Small intestine (tissue), 7 donors: ENCODE measurements at regions not wholly inside any gene's neighbourhood (a gene's known extent, or its start where the extent isn't known, plus 50 kb on each side); places are given as distances from the start of the nearest gene placed in this dataset.

Experiments
- DNase-seq, 2 donors: peaks; one replicate each; pipeline versions ENCODE4 v3.0.0 to v3.0.0-alpha.2; 2013
- FAIRE-seq: peaks from 2 replicates; lab custom pipeline; 2012; peaks lifted over from hg19 to GRCh38; lab: Jason Lieb, UNC
- H3K27ac ChIP-seq, 3 donors: one replicate each; pipeline ENCODE4 v1.5.1; 2013; ENCODE audit warnings: low read length in 2 of 3, mild to moderate bottlenecking in 2 of 3, control low read depth in 1 of 3, inconsistent platforms in 1 of 3, low read depth in 1 of 3, moderate library complexity in 1 of 3
- H3K27me3 ChIP-seq, 3 donors: one replicate each; pipeline ENCODE4 v1.6.1; 2013; ENCODE audit warnings: low read length in 3 of 3, inconsistent platforms in 1 of 3; ENCODE audit not compliant: control insufficient read depth in 3 of 3, insufficient read depth in 3 of 3
- H3K36me3 ChIP-seq, 3 donors: one replicate each; pipeline ENCODE4 v1.6.1; 2013; ENCODE audit warnings: low read length in 3 of 3, inconsistent platforms in 1 of 3, low read depth in 1 of 3, mild to moderate bottlenecking in 1 of 3, moderate library complexity in 1 of 3; ENCODE audit not compliant: control insufficient read depth in 3 of 3, insufficient read depth in 2 of 3
- H3K4me1 ChIP-seq, 3 donors: one replicate each; pipeline ENCODE4 v1.6.1; 2013; ENCODE audit warnings: low read length in 2 of 3, inconsistent platforms in 1 of 3, low read depth in 1 of 3, mild to moderate bottlenecking in 1 of 3, moderate library complexity in 1 of 3; ENCODE audit not compliant: control insufficient read depth in 3 of 3, insufficient read depth in 2 of 3
- H3K4me3 ChIP-seq, 3 donors: one replicate each; pipeline ENCODE4 v1.5.1; 2013; ENCODE audit warnings: low read length in 3 of 3, control low read depth in 1 of 3, inconsistent platforms in 1 of 3, low read depth in 1 of 3, mild to moderate bottlenecking in 1 of 3, moderate library complexity in 1 of 3
- H3K9me3 ChIP-seq, 2 donors: one replicate each; pipeline ENCODE4 v1.6.1; 2013; ENCODE audit warnings: low read depth in 1 of 2, low read length in 1 of 2; ENCODE audit not compliant: control insufficient read depth in 2 of 2, insufficient read depth in 1 of 2
- WGBS, 3 donors: extraction: QIAGEN DNeasy Blood & Tissue Kit; methylation state at CpG; one replicate each; pipeline ENCODE4 v1.1.7; 2013; 5-methylcytosine and 5-hydroxymethylcytosine counted together
- donor health status: healthy with polysubstance abuse.
- donor health status: control.
- donor health status: control.
- donor health status: Bipolar disorder and iron deficiency.
- donor health status: healthy.

GRCh38 chr4:126740687-126741086 lies 892.1 kb upstream of the INTU start:
- no peak for DNase-seq
- 88 to 91% (median 90%) methylated on average over 6 of the region's 6 CpGs for WGBS, 3 donors

GRCh38 chr4:126742048-126742447 lies 890.7 kb upstream of the INTU start:
- Histone ChIP-seq H3K36me3 (no peaks in the 10 kb centered on the region), H3K4me3 (no peak overlapping the region), H3K4me1 (no peaks in the 10 kb centered on the region), H3K27me3 (no peaks in the 10 kb centered on the region), H3K27ac (no peak overlapping the region), H3K9me3 (peaks cover 0 to 3% of the 10 kb centered on the region in 2 donors)
- FAIRE-seq (no peak), DNase-seq (no peak)
- WGBS, 3 donors: 80 to 86% (median 83%) methylated on average over 3 of the region's 3 CpGs

More at GRCh38 chr4:126740687-126741086, 892.1 kb upstream of the INTU start:
- H3K4me3 ChIP-seq: no peak overlapping the region
- H3K4me1 ChIP-seq: no peaks in the 10 kb centered on the region
- no peak for FAIRE-seq
- H3K36me3 ChIP-seq: no peaks in the 10 kb centered on the region
- no peak overlapping the region for H3K27ac ChIP-seq
- H3K27me3 ChIP-seq: no peaks in the 10 kb centered on the region
- H3K9me3 ChIP-seq: peaks cover 0 to 3% of the 10 kb centered on the region in 2 donors

GRCh38 chr4:126742885-126743284 lies 889.9 kb upstream of the INTU start:
- DNase-seq (no peak), FAIRE-seq (no peak)
- H3K4me3 ChIP-seq: no peak overlapping the region
- H3K9me3 ChIP-seq: peaks cover 0 to 3% of the 10 kb centered on the region in 2 donors
- no peaks in the 10 kb centered on the region for H3K4me1 ChIP-seq
- WGBS, 3 donors: 76 to 84% (median 76%) methylated on average over 1 of the region's 1 CpG
- no peak overlapping the region for H3K27ac ChIP-seq
- H3K36me3 ChIP-seq: no peaks in the 10 kb centered on the region
- no peaks in the 10 kb centered on the region for H3K27me3 ChIP-seq

- Histone ChIP-seq H3K27me3 (no peaks in the 10 kb centered on the region), H3K36me3 (no peaks in the 10 kb centered on the region), H3K27ac (no peak overlapping the region), H3K9me3 (peaks cover 0 to 3% of the 10 kb centered on the region in 2 donors), H3K4me3 (no peak overlapping the region), H3K4me1 (no peaks in the 10 kb centered on the region)
- FAIRE-seq: no peak
- 66 to 90% (median 74%) methylated on average over 3 of the region's 3 CpGs for WGBS, 3 donors
- DNase-seq: no peak
Measured at GRCh38 chr4:126748736-126749135, 884.0 kb upstream of the INTU start.

GRCh38 chr4:126750723-126751122 lies 882.0 kb upstream of the INTU start:
- FAIRE-seq: no peak
- H3K27ac ChIP-seq: no peak overlapping the region

GRCh38 chr4:126752126-126752525 lies 880.6 kb upstream of the INTU start:
- Histone ChIP-seq H3K4me1 (no peaks in the 10 kb centered on the region), H3K4me3 (no peak overlapping the region), H3K27ac (no peak overlapping the region), H3K9me3 (no peaks in the 10 kb centered on the region), H3K36me3 (no peaks in the 10 kb centered on the region), H3K27me3 (no peaks in the 10 kb centered on the region)
- whole genome bisulfite sequencing, 3 donors: 65 to 79% (median 71%) methylated on average over 5 of the region's 5 CpGs
- DNase-seq (no peak), FAIRE-seq (no peak)

More at GRCh38 chr4:126750723-126751122, 882.0 kb upstream of the INTU start:
- Histone ChIP-seq H3K27me3 (no peaks in the 10 kb centered on the region), H3K36me3 (no peaks in the 10 kb centered on the region), H3K4me1 (no peaks in the 10 kb centered on the region), H3K9me3 (no peaks in the 10 kb centered on the region), H3K4me3 (no peak overlapping the region)
- 9 to 46% (median 28%) methylated on average over 2 of the region's 2 CpGs for WGBS, 3 donors
- no peak for DNase-seq

- no peak overlapping the region for H3K27ac ChIP-seq
- no peaks in the 10 kb centered on the region for H3K9me3 ChIP-seq
- no peaks in the 10 kb centered on the region for H3K36me3 ChIP-seq
- FAIRE-seq (no peak), DNase-seq (no peak)
- no peaks in the 10 kb centered on the region for H3K4me1 ChIP-seq
- H3K4me3 ChIP-seq: no peak overlapping the region
- WGBS, 3 donors: 82 to 86% (median 85%) methylated on average over 4 of the region's 4 CpGs
- no peaks in the 10 kb centered on the region for H3K27me3 ChIP-seq
Measured at GRCh38 chr4:126752702-126753101, 880.1 kb upstream of the INTU start.

GRCh38 chr4:126753592-126753991 lies 879.2 kb upstream of the INTU start:
- Histone ChIP-seq H3K27me3 (no peaks in the 10 kb centered on the region), H3K27ac (no peak overlapping the region), H3K4me3 (no peak overlapping the region), H3K36me3 (no peaks in the 10 kb centered on the region), H3K4me1 (no peaks in the 10 kb centered on the region), H3K9me3 (no peaks in the 10 kb centered on the region)
- no peak for FAIRE-seq
- DNase-seq: no peak
- WGBS, 3 donors: 44 to 72% (median 46%) methylated on average over 1 of the region's 1 CpG

GRCh38 chr4:126755506-126755905 lies 877.3 kb upstream of the INTU start:
- DNase-seq (no peak), FAIRE-seq (no peak)
- H3K4me1 ChIP-seq: no peaks in the 10 kb centered on the region
- no peak overlapping the region for H3K4me3 ChIP-seq
- H3K27ac ChIP-seq: no peak overlapping the region
- H3K27me3 ChIP-seq: no peaks in the 10 kb centered on the region
- H3K9me3 ChIP-seq: no peaks in the 10 kb centered on the region
- no peaks in the 10 kb centered on the region for H3K36me3 ChIP-seq
